ENCODE measurements at regions not wholly inside any gene's neighbourhood (a gene's known extent, or its start where the extent isn't known, plus 50 kb on each side); places are given as distances from the start of the nearest gene placed in this dataset.

DNA sequence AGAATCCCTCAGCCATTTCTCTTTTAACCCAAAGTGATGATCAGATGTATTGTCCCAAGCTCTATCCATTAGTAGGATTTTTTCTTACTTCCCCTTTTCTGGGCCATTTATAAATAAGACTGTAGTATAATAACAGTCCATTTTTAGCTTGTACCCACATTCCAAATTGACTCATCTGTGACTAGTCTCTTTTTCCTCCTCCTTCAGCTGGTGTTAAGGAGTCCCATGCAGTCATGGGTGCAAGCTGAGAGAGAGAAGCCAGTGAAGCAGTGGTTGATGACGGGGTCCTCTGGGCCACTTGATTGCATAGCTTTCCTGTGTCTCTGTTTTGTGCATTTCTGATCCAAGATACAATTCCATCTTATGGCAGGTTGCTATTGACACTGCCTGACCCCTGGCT, 476.0 kb upstream of the CD180 start:
- TF ChIP-seq POLR2A (IDR thresholded peaks at IDR 0.05) (no peak), CTCF (IDR thresholded peaks at IDR 0.05) (no peak)

Data from tibial nerve (tissue), 3 donors.